Neuronal stem cell (in vitro differentiated cells): ENCODE measurements at regions not wholly inside any gene's neighbourhood (a gene's known extent, or its start where the extent isn't known, plus 50 kb on each side); places are given as distances from the start of the nearest gene placed in this dataset.

Experiments used
- DNase-seq: peaks from one replicate; pipeline ENCODE4 v3.0.0-alpha.2; 2013; ENCODE audit warnings: low spot score
- H2AFZ ChIP-seq: one replicate; pipeline ENCODE4 v1.6.1; 2013; ENCODE audit warnings: mild to moderate bottlenecking, low read length, inconsistent platforms
- H2AK5ac ChIP-seq: 2 replicates; pipeline ENCODE4 v1.6.1; 2013; ENCODE audit warnings: low read depth, mild to moderate bottlenecking, inconsistent platforms, low read length, moderate library complexity, mixed read lengths
- H2BK120ac ChIP-seq: 2 replicates; pipeline ENCODE4 v1.6.1; 2013; ENCODE audit warnings: low read depth, mild to moderate bottlenecking, inconsistent platforms, low read length, moderate library complexity, mixed read lengths
- H2BK12ac ChIP-seq: one replicate; pipeline ENCODE4 v1.6.1; 2013; ENCODE audit warnings: low read length, inconsistent platforms
- H2BK15ac ChIP-seq: 2 replicates; pipeline ENCODE4 v1.6.1; 2013; ENCODE audit warnings: mild to moderate bottlenecking, low read length, inconsistent platforms, mixed read lengths
- H2BK5ac ChIP-seq: one replicate; pipeline ENCODE4 v1.6.1; 2013; ENCODE audit warnings: inconsistent platforms, mild to moderate bottlenecking, low read length, moderate library complexity
- H3K14ac ChIP-seq: one replicate; pipeline ENCODE4 v1.6.1; 2013; ENCODE audit warnings: low read length, inconsistent platforms
- H3K18ac ChIP-seq: 2 replicates; pipeline ENCODE4 v1.6.1; 2013; ENCODE audit warnings: low read length, inconsistent platforms
- H3K23ac ChIP-seq: 2 replicates; pipeline ENCODE4 v1.6.1; 2013; ENCODE audit warnings: low read depth, mild to moderate bottlenecking, mixed read lengths, low read length, inconsistent platforms; ENCODE audit not compliant: poor library complexity
- H3K27ac ChIP-seq: replicated peaks from 3 replicates; pipeline ENCODE4 v1.5.1; 2013; ENCODE audit warnings: low read length, inconsistent platforms
- H3K27me3 ChIP-seq, 3 experiments: 2 replicates each; pipeline ENCODE4 v1.6.1; 2013; ENCODE audit warnings: low read length in 3 of 3, mild to moderate bottlenecking in 2 of 3, inconsistent platforms in 1 of 3, low read depth in 1 of 3, mixed read lengths in 1 of 3, moderate library complexity in 1 of 3; ENCODE audit not compliant: control insufficient read depth in 3 of 3, insufficient read depth in 3 of 3
- H3K36me3 ChIP-seq, 2 donors: replicated peaks in 1 of 2; 2 replicates each; pipeline ENCODE4 v1.6.1; 2013; ENCODE audit warnings: low read length in 2 of 2; ENCODE audit not compliant: control insufficient read depth in 2 of 2, insufficient read depth in 2 of 2
- H3K4ac ChIP-seq: 2 replicates; pipeline ENCODE4 v1.6.1; 2013; ENCODE audit warnings: inconsistent platforms, mild to moderate bottlenecking, low read length, moderate library complexity
- H3K4me1 ChIP-seq, 2 donors: 1 replicate in 1 of 2; 2 replicates in 1 of 2; pipeline ENCODE4 v1.6.1; 2013; ENCODE audit warnings: low read length in 2 of 2, low read depth in 1 of 2; ENCODE audit not compliant: control insufficient read depth in 2 of 2, insufficient read depth in 1 of 2
- H3K4me2 ChIP-seq: one replicate; pipeline ENCODE4 v1.6.1; 2013; ENCODE audit warnings: mild to moderate bottlenecking, low read length, inconsistent platforms; ENCODE audit not compliant: insufficient read depth, poor library complexity, severe bottlenecking
- H3K4me3 ChIP-seq, 2 donors: 2 replicates each; pipeline ENCODE4 v1.5.1; 2013; ENCODE audit warnings: low read length in 2 of 2, mild to moderate bottlenecking in 2 of 2, inconsistent platforms in 1 of 2, moderate library complexity in 1 of 2
- H3K79me1 ChIP-seq: one replicate; pipeline ENCODE4 v1.6.1; 2013; ENCODE audit warnings: low read depth, mild to moderate bottlenecking, inconsistent platforms, low read length, moderate library complexity
- H3K9ac ChIP-seq: one replicate; pipeline ENCODE4 v1.6.1; 2013; ENCODE audit warnings: mild to moderate bottlenecking, low read depth, low read length, inconsistent platforms; ENCODE audit not compliant: poor library complexity
- H3K9me3 ChIP-seq, 2 donors: replicated peaks in 1 of 2; 2 replicates each; pipeline versions ENCODE3 to v1.6.1; 2013; ENCODE audit warnings: low read length in 2 of 2, mild to moderate bottlenecking in 2 of 2, inconsistent platforms in 1 of 2, low read depth in 1 of 2, mixed read lengths in 1 of 2, moderate library complexity in 1 of 2; ENCODE audit not compliant: control insufficient read depth in 2 of 2, insufficient read depth in 1 of 2
- H4K8ac ChIP-seq: one replicate; pipeline ENCODE4 v1.6.1; 2013; ENCODE audit warnings: low read depth, mild to moderate bottlenecking, inconsistent platforms, low read length, moderate library complexity
- H4K91ac ChIP-seq: one replicate; pipeline ENCODE4 v1.6.1; 2013; ENCODE audit warnings: low read length, low read depth, mild to moderate bottlenecking, inconsistent platforms; ENCODE audit not compliant: poor library complexity
- WGBS, 2 donors: extraction: QIAGEN DNeasy Blood & Tissue Kit; methylation state at CpG; one replicate each; pipeline ENCODE4 v1.1.7; 2013; ENCODE audit warnings: missing lambda C conversion rate in 2 of 2, mixed read lengths in 1 of 2; ENCODE audit not compliant: insufficient read length in 2 of 2, insufficient replicate concordance in 1 of 2; ENCODE audit errors: extremely low coverage in 2 of 2; 5-methylcytosine and 5-hydroxymethylcytosine counted together

DNA sequence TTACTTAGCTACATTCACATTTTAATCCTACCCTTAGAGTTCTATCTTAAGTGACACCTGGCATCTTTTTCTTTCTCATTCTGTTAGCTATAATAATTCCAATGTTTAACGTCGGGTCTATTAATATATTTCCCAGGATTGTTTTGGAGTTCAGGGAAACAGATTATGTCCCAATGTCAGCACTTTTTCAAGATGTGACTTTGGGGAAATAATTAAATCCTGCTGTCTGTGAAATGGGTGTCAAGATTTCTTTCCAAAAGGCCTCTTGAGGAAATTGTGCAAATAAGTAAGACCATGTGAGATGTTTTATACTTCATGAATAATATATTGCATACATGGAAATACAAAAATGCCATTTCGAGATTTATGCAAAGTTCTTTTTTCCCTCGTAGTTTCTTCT lies 887.6 kb upstream of the SEL1L start:
- no peak overlapping the region for H3K4me2 ChIP-seq
- H2BK12ac ChIP-seq, result no peak overlapping the region
- no peak overlapping the region for H3K23ac ChIP-seq
- H3K18ac ChIP-seq, result no peak overlapping the region
- H4K91ac ChIP-seq, result no peak overlapping the region
- H3K4ac ChIP-seq, result no peak overlapping the region
- no peak overlapping the region for H2AK5ac ChIP-seq
- no peaks in the 10 kb centered on the region for H3K4me1 ChIP-seq
- no peak overlapping the region for H3K4me3 ChIP-seq
- H3K79me1 ChIP-seq, result no peaks in the 10 kb centered on the region
- no peak overlapping the region for H2AFZ ChIP-seq
- no peak overlapping the region for H2BK15ac ChIP-seq
- H3K36me3 ChIP-seq, result no peaks in the 10 kb centered on the region
- no peak overlapping the region for H2BK120ac ChIP-seq
- no CpG with 5 or more reads among the region's 4 CpGs for WGBS, 2 donors
- DNase-seq, result no peak
- no peak overlapping the region for H3K9ac ChIP-seq
- peaks cover 0 to 3% of the 10 kb centered on the region in 2 donors for H3K9me3 ChIP-seq
- H3K27ac ChIP-seq, result no peak overlapping the region
- no peak overlapping the region for H4K8ac ChIP-seq
- H3K27me3 ChIP-seq, result no peaks in the 10 kb centered on the region
- no peak overlapping the region for H2BK5ac ChIP-seq
- no peak overlapping the region for H3K14ac ChIP-seq

DNA sequence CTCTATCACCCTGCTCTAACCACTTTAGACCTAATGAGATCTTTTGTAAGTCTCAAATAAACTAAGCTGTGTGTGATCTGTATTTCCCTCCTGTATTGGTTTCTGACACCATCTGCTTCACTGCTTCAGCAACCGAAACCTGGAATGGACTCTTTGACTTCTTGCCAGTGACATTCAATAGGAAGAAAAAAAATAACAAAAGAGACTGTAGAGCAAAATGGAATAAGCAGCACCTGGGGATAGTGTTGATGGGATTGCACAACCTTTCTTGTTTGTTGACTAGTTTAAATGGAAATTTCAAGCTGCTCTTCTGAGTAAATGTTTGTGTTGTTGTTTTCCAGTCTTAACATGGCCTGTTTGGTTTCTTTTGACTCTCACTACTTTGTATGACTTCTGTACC lies 888.6 kb upstream of the SEL1L start:
- WGBS, 2 donors, result no CpG with 5 or more reads among the region's 1 CpG
- no peak overlapping the region for H3K4me3 ChIP-seq
- no peak overlapping the region for H3K23ac ChIP-seq

DNA sequence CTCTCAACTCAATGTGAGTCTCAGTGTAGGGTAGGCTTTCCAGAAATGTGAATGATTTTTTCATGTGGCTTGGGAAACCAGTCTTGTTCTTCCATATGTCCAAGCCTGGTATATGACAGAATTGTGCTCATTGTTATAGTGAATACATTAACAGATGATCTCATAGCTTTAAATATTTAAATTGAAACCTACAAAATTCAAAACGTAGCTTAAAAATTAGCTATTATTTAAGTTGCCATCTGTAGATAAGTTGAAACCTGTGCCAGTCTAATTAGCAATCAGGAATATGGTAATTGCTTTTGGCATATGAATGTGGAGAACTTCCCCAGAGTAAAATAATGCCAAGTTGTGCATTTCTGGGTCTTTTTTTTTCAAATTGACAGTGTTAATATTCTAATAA lies 891.6 kb upstream of the SEL1L start:
- no peak overlapping the region for H2AFZ ChIP-seq
- H3K4me1 ChIP-seq, result no peaks in the 10 kb centered on the region
- WGBS, 2 donors, result no CpG with 5 or more reads among the region's 1 CpG

More for the DNA sequence above, 888.6 kb upstream of the SEL1L start:
- no peaks in the 10 kb centered on the region for H3K36me3 ChIP-seq
- no peaks in the 10 kb centered on the region for H3K4me1 ChIP-seq
- peaks cover 0 to 3% of the 10 kb centered on the region in 2 donors for H3K9me3 ChIP-seq
- no peaks in the 10 kb centered on the region for H3K27me3 ChIP-seq
- H2AFZ ChIP-seq, result no peak overlapping the region
- no peak for DNase-seq
- no peak overlapping the region for H3K9ac ChIP-seq
- no peak overlapping the region for H3K4me2 ChIP-seq
- no peak overlapping the region for H2BK5ac ChIP-seq
- no peak overlapping the region for H2AK5ac ChIP-seq
- no peak overlapping the region for H3K18ac ChIP-seq
- H2BK15ac ChIP-seq, result no peak overlapping the region
- H2BK120ac ChIP-seq, result no peak overlapping the region
- H2BK12ac ChIP-seq, result no peak overlapping the region
- no peak overlapping the region for H3K14ac ChIP-seq
- no peak overlapping the region for H3K27ac ChIP-seq
- no peak overlapping the region for H3K4ac ChIP-seq
- no peak overlapping the region for H4K8ac ChIP-seq
- H3K79me1 ChIP-seq, result no peaks in the 10 kb centered on the region
- no peak overlapping the region for H4K91ac ChIP-seq

DNA sequence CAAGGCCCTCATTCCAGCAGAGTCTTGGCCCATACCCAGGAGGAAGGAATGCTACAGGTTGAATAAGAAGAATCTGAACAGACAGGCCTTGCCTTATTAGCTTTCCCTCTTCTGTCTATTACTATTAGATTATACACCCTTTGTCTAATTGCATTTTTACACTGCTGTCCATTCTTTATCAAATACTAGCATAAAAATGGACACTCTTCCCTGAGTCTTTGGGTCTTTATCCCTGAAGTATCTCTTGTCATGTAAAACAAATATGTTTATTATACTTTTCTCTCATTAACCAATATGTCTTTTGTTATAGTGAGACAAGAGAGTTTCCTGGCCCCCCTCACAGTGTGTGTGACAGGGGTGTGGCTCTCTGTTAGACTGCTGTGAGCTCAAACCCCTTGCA lies 897.4 kb upstream of the SEL1L start:
- peaks cover 0 to 4% of the 10 kb centered on the region in 2 donors for H3K4me1 ChIP-seq
- peak overlapping the region; percentile 52 for H3K18ac ChIP-seq
- no peak overlapping the region for H4K91ac ChIP-seq
- H2BK12ac ChIP-seq, result no peak overlapping the region
- H2BK120ac ChIP-seq, result no peak overlapping the region
- H3K4ac ChIP-seq, result no peak overlapping the region
- H3K79me1 ChIP-seq, result no peaks in the 10 kb centered on the region
- H3K4me3 ChIP-seq, result no peak overlapping the region
- H2BK15ac ChIP-seq, result no peak overlapping the region
- no peak overlapping the region for H3K4me2 ChIP-seq
- H3K23ac ChIP-seq, result no peak overlapping the region
- no peaks in the 10 kb centered on the region for H3K27me3 ChIP-seq
- H3K9ac ChIP-seq, result no peak overlapping the region
- H4K8ac ChIP-seq, result no peak overlapping the region
- no peak overlapping the region for H3K14ac ChIP-seq
- no peak overlapping the region for H2AK5ac ChIP-seq
- no peaks in the 10 kb centered on the region for H3K36me3 ChIP-seq
- H2BK5ac ChIP-seq, result no peak overlapping the region
- no peak overlapping the region for H3K27ac ChIP-seq
- no peak for DNase-seq
- no peaks in the 10 kb centered on the region for H3K9me3 ChIP-seq
- H2AFZ ChIP-seq, result no peak overlapping the region

More for the DNA sequence above, 891.6 kb upstream of the SEL1L start:
- Histone ChIP-seq H3K79me1 (no peaks in the 10 kb centered on the region), H3K36me3 (no peaks in the 10 kb centered on the region), H4K8ac (no peak overlapping the region), H2BK120ac (no peak overlapping the region), H4K91ac (no peak overlapping the region), H3K9ac (no peak overlapping the region), H3K4me3 (no peak overlapping the region), H2AK5ac (no peak overlapping the region), H3K18ac (no peak overlapping the region), H3K4me2 (no peak overlapping the region), H3K4ac (no peak overlapping the region), H2BK5ac (no peak overlapping the region), H3K23ac (no peak overlapping the region), H3K27ac (no peak overlapping the region), H2BK12ac (no peak overlapping the region), H3K27me3 (no peaks in the 10 kb centered on the region), H3K14ac (no peak overlapping the region), H2BK15ac (no peak overlapping the region), H3K9me3 (peaks cover 0 to 2% of the 10 kb centered on the region in 2 donors)
- no peak for DNase-seq
